Gastroesophageal sphincter (tissue), 4 donors: ENCODE measurements at regions not wholly inside any gene's neighbourhood (a gene's known extent, or its start where the extent isn't known, plus 50 kb on each side); places are given as distances from the start of the nearest gene placed in this dataset.
"Not testable (repeated sequence)": the region's sequence is repeated elsewhere in the genome, so short reads cannot be mapped to it uniquely, and the experiment has no call there.

Source experiments
- ATAC-seq: fragments of 150-250 bp; one replicate; pipeline ENCODE4 v1.9.1; 2016; ENCODE audit warnings: mild to moderate bottlenecking, moderate library complexity
- H3K27ac ChIP-seq, 4 donors: fragments of 200-600 bp; sonication (generic) in 3 of 4; 1 replicate in 3 of 4; 2 replicates in 1 of 4; pipeline ENCODE4 v1.5.1; 2016 to 2019
- H3K27me3 ChIP-seq: fragments of 200-600 bp; sonication (generic); one replicate; pipeline ENCODE4 v1.5.1; 2019
- H3K36me3 ChIP-seq, 2 donors: fragments of 200-600 bp; sonication (generic); one replicate each; pipeline ENCODE4 v1.5.1; 2019; ENCODE audit warnings: control low read depth in 1 of 2
- H3K4me1 ChIP-seq, 3 donors: fragments of 200-600 bp; sonication (generic); 1 replicate in 2 of 3; 2 replicates in 1 of 3; pipeline ENCODE4 v1.5.1; 2016 to 2019; ENCODE audit warnings: control low read depth in 2 of 3
- H3K4me3 ChIP-seq, 2 donors: fragments of 200-600 bp; sonication (generic); one replicate each; pipeline ENCODE4 v1.5.1; 2019; ENCODE audit warnings: mild to moderate bottlenecking in 1 of 2, moderate library complexity in 1 of 2
- H3K9me3 ChIP-seq, 3 donors: fragments of 200-600 bp; sonication (generic); one replicate each; pipeline ENCODE4 v1.5.1; 2017 to 2019; ENCODE audit warnings: control low read depth in 2 of 3
- CTCF ChIP-seq, 4 experiments: fragments of 200-600 bp in 2 of 4; fragments of 450-650 bp in 2 of 4; sonication (generic) in 1 of 4; IDR thresholded peaks; one replicate each; pipeline ENCODE4 v1.5.1; 2017 to 2019; ENCODE audit warnings: antibody characterized with exemption in 4 of 4, mild to moderate bottlenecking in 2 of 4, moderate library complexity in 2 of 4
- EP300 ChIP-seq: sonication (generic); formaldehyde crosslinking; IDR thresholded peaks from one replicate; pipeline ENCODE4 v1.6.1; 2017; ENCODE audit warnings: antibody characterized with exemption, mild to moderate bottlenecking
- POLR2A ChIP-seq, 2 donors: fragments of 450-650 bp; IDR thresholded peaks; one replicate each; pipeline ENCODE4 v1.6.1; 2017; ENCODE audit warnings: antibody characterized with exemption in 2 of 2, mild to moderate bottlenecking in 2 of 2, moderate library complexity in 1 of 2
- POLR2AphosphoS5 ChIP-seq: sonication (generic); formaldehyde crosslinking; IDR thresholded peaks from one replicate; pipeline ENCODE4 v1.6.1; 2017; ENCODE audit warnings: antibody characterized with exemption
- WGBS, 2 donors: methylation state at CpG; one replicate each; pipeline ENCODE4 v1.1.5; 2018; ENCODE audit warnings: low coverage in 1 of 2; 5-methylcytosine and 5-hydroxymethylcytosine counted together

GRCh38 chr7:89605362-89605761 is 548.9 kb upstream of the STEAP1 start:
- H3K4me3 ChIP-seq, result no peak overlapping the region
- no peak overlapping the region for H3K27ac ChIP-seq
- H3K4me1 ChIP-seq, result no peaks in the 10 kb centered on the region
- no peaks in the 10 kb centered on the region for H3K36me3 ChIP-seq
- H3K9me3 ChIP-seq, result peaks cover 0 to 10% (median 0%) of the 10 kb centered on the region in 3 donors
- no peak for ATAC-seq
- H3K27me3 ChIP-seq, result no peaks in the 10 kb centered on the region
- TF ChIP-seq POLR2AphosphoS5 (no peak), EP300 (no peak), POLR2A (IDR thresholded peaks at IDR 0.05) (no peak), CTCF (IDR thresholded peaks at IDR 0.05) (no peak)
- WGBS, 2 donors, result 50% methylated on average over 3 of the region's 3 CpGs; no CpG with 5 or more reads in 1 of the 2 donors

GRCh38 chr7:89606511-89606910 is 547.8 kb upstream of the STEAP1 start:
- ATAC-seq, result no peak
- Histone ChIP-seq H3K4me3 (no peak overlapping the region), H3K36me3 (no peaks in the 10 kb centered on the region), H3K27ac (no peak overlapping the region), H3K27me3 (no peaks in the 10 kb centered on the region), H3K4me1 (no peaks in the 10 kb centered on the region), H3K9me3 (peaks cover 0 to under 1% (median 0%) of the 10 kb centered on the region in 3 donors)
- no peak for TF ChIP-seq POLR2A (IDR thresholded peaks at IDR 0.05)
- TF ChIP-seq EP300, result no peak
- TF ChIP-seq CTCF (IDR thresholded peaks at IDR 0.05), result no peak
- no peak for TF ChIP-seq POLR2AphosphoS5
- WGBS, 2 donors, result 48% methylated on average over 3 of the region's 3 CpGs; no CpG with 5 or more reads in 1 of the 2 donors

GRCh38 chr7:89607792-89608191 is 546.5 kb upstream of the STEAP1 start:
- Histone ChIP-seq H3K27me3 (no peaks in the 10 kb centered on the region), H3K36me3 (no peaks in the 10 kb centered on the region), H3K4me3 (no peak overlapping the region), H3K9me3 (no peaks in the 10 kb centered on the region), H3K27ac (no peak overlapping the region), H3K4me1 (no peaks in the 10 kb centered on the region)
- no peak for ATAC-seq
- TF ChIP-seq EP300, result no peak
- no peak for TF ChIP-seq CTCF (IDR thresholded peaks at IDR 0.05)
- TF ChIP-seq POLR2A (IDR thresholded peaks at IDR 0.05), result no peak
- no peak for TF ChIP-seq POLR2AphosphoS5

GRCh38 chr7:89616829-89617228 is 537.4 kb upstream of the STEAP1 start:
- not testable (repeated sequence) for H3K27ac ChIP-seq, H3K9me3 ChIP-seq, H3K27me3 ChIP-seq, H3K4me3 ChIP-seq, H3K36me3 ChIP-seq, ATAC-seq, H3K4me1 ChIP-seq
- 64 to 96% methylated on average over 3 to 6 of the region's 6 CpGs for WGBS, 2 donors

- H3K4me3 ChIP-seq, result no peak overlapping the region
- TF ChIP-seq POLR2AphosphoS5, result no peak
- TF ChIP-seq POLR2A (IDR thresholded peaks at IDR 0.05), result no peak
- no peak for TF ChIP-seq CTCF (IDR thresholded peaks at IDR 0.05)
- TF ChIP-seq EP300, result no peak
- ATAC-seq, result no peak
- no peaks in the 10 kb centered on the region for H3K4me1 ChIP-seq
- no peak overlapping the region for H3K27ac ChIP-seq
- no peaks in the 10 kb centered on the region for H3K9me3 ChIP-seq
- no peaks in the 10 kb centered on the region for H3K36me3 ChIP-seq
- 30 to 61% methylated on average over 3 of the region's 3 CpGs for WGBS, 2 donors
- no peaks in the 10 kb centered on the region for H3K27me3 ChIP-seq
These were observed 536.0 kb upstream of the STEAP1 start for GRCh38 chr7:89618274-89618673.
